K562 (cell line): ENCODE measurements at regions not wholly inside any gene's neighbourhood (a gene's known extent, or its start where the extent isn't known, plus 50 kb on each side); places are given as distances from the start of the nearest gene placed in this dataset.

Experiments used
- TF ChIP-seq, protein P1 (sequence below): fragments of 200-600 bp; sonication (generic); IDR thresholded peaks from one replicate; pipeline ENCODE4 v1.6.1; 2012; ENCODE audit warnings: mild to moderate bottlenecking, low read depth, low read length, inconsistent platforms
- TF ChIP-seq, protein P2 (sequence below): fragments of 250-450 bp; sonication (Bioruptor Pico); IDR thresholded peaks from 2 replicates; pipeline ENCODE4 v1.4.0; 2020; ENCODE audit warnings: mild to moderate bottlenecking, moderate library complexity

DNA sequence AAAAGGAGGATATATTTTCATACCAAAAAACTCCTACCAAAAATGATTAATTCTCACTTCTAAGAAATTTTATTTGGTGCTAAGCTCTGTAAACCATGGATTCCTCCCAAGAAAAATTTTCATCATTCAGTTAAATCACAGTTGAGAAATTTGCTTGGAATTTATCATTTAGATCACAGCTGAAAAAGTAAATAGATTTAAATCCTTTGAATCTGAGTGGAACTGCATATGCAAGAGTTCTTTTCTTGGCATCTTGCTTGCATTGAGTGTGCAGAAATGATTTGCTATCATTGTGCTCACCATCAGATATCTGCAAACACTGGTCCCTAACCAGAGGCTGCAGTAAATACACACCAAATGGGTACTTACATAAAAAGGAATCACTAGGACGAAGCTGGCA, 836.1 kb upstream of the CDH6 start (continued):
- TF ChIP-seq, protein P1, sequence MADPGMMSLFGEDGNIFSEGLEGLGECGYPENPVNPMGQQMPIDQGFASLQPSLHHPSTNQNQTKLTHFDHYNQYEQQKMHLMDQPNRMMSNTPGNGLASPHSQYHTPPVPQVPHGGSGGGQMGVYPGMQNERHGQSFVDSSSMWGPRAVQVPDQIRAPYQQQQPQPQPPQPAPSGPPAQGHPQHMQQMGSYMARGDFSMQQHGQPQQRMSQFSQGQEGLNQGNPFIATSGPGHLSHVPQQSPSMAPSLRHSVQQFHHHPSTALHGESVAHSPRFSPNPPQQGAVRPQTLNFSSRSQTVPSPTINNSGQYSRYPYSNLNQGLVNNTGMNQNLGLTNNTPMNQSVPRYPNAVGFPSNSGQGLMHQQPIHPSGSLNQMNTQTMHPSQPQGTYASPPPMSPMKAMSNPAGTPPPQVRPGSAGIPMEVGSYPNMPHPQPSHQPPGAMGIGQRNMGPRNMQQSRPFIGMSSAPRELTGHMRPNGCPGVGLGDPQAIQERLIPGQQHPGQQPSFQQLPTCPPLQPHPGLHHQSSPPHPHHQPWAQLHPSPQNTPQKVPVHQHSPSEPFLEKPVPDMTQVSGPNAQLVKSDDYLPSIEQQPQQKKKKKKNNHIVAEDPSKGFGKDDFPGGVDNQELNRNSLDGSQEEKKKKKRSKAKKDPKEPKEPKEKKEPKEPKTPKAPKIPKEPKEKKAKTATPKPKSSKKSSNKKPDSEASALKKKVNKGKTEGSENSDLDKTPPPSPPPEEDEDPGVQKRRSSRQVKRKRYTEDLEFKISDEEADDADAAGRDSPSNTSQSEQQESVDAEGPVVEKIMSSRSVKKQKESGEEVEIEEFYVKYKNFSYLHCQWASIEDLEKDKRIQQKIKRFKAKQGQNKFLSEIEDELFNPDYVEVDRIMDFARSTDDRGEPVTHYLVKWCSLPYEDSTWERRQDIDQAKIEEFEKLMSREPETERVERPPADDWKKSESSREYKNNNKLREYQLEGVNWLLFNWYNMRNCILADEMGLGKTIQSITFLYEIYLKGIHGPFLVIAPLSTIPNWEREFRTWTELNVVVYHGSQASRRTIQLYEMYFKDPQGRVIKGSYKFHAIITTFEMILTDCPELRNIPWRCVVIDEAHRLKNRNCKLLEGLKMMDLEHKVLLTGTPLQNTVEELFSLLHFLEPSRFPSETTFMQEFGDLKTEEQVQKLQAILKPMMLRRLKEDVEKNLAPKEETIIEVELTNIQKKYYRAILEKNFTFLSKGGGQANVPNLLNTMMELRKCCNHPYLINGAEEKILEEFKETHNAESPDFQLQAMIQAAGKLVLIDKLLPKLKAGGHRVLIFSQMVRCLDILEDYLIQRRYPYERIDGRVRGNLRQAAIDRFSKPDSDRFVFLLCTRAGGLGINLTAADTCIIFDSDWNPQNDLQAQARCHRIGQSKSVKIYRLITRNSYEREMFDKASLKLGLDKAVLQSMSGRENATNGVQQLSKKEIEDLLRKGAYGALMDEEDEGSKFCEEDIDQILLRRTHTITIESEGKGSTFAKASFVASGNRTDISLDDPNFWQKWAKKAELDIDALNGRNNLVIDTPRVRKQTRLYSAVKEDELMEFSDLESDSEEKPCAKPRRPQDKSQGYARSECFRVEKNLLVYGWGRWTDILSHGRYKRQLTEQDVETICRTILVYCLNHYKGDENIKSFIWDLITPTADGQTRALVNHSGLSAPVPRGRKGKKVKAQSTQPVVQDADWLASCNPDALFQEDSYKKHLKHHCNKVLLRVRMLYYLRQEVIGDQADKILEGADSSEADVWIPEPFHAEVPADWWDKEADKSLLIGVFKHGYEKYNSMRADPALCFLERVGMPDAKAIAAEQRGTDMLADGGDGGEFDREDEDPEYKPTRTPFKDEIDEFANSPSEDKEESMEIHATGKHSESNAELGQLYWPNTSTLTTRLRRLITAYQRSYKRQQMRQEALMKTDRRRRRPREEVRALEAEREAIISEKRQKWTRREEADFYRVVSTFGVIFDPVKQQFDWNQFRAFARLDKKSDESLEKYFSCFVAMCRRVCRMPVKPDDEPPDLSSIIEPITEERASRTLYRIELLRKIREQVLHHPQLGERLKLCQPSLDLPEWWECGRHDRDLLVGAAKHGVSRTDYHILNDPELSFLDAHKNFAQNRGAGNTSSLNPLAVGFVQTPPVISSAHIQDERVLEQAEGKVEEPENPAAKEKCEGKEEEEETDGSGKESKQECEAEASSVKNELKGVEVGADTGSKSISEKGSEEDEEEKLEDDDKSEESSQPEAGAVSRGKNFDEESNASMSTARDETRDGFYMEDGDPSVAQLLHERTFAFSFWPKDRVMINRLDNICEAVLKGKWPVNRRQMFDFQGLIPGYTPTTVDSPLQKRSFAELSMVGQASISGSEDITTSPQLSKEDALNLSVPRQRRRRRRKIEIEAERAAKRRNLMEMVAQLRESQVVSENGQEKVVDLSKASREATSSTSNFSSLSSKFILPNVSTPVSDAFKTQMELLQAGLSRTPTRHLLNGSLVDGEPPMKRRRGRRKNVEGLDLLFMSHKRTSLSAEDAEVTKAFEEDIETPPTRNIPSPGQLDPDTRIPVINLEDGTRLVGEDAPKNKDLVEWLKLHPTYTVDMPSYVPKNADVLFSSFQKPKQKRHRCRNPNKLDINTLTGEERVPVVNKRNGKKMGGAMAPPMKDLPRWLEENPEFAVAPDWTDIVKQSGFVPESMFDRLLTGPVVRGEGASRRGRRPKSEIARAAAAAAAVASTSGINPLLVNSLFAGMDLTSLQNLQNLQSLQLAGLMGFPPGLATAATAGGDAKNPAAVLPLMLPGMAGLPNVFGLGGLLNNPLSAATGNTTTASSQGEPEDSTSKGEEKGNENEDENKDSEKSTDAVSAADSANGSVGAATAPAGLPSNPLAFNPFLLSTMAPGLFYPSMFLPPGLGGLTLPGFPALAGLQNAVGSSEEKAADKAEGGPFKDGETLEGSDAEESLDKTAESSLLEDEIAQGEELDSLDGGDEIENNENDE, result no peak
- TF ChIP-seq, protein P2, sequence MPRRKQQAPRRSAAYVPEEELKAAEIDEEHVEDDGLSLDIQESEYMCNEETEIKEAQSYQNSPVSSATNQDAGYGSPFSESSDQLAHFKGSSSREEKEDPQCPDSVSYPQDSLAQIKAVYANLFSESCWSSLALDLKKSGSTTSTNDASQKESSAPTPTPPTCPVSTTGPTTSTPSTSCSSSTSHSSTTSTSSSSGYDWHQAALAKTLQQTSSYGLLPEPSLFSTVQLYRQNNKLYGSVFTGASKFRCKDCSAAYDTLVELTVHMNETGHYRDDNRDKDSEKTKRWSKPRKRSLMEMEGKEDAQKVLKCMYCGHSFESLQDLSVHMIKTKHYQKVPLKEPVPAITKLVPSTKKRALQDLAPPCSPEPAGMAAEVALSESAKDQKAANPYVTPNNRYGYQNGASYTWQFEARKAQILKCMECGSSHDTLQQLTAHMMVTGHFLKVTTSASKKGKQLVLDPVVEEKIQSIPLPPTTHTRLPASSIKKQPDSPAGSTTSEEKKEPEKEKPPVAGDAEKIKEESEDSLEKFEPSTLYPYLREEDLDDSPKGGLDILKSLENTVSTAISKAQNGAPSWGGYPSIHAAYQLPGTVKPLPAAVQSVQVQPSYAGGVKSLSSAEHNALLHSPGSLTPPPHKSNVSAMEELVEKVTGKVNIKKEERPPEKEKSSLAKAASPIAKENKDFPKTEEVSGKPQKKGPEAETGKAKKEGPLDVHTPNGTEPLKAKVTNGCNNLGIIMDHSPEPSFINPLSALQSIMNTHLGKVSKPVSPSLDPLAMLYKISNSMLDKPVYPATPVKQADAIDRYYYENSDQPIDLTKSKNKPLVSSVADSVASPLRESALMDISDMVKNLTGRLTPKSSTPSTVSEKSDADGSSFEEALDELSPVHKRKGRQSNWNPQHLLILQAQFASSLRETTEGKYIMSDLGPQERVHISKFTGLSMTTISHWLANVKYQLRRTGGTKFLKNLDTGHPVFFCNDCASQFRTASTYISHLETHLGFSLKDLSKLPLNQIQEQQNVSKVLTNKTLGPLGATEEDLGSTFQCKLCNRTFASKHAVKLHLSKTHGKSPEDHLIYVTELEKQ (CRISPR knock-in tag), result no peak
